Activated naive CD8-positive, alpha-beta T cell treated with anti-CD3 and anti-CD28 coated beads for 36 hours (primary cell): ENCODE measurements at regions not wholly inside any gene's neighbourhood (a gene's known extent, or its start where the extent isn't known, plus 50 kb on each side); places are given as distances from the start of the nearest gene placed in this dataset.
"Not testable (repeated sequence)": the region's sequence is repeated elsewhere in the genome, so short reads cannot be mapped to it uniquely, and the experiment has no call there.

Source experiments
- DNase-seq: peaks from one replicate; pipeline ENCODE4 v3.0.0; 2021
- H3K27ac Mint-ChIP-seq: one replicate; pipeline ENCODE4 v1.8.0; 2022; ENCODE audit warnings: mild to moderate bottlenecking, moderate library complexity, mixed read lengths
- H3K27me3 Mint-ChIP-seq: one replicate; pipeline ENCODE4 v1.8.0; 2022; ENCODE audit warnings: mild to moderate bottlenecking, mixed read lengths
- H3K36me3 Mint-ChIP-seq: one replicate; pipeline ENCODE4 v1.8.0; 2021; ENCODE audit warnings: mild to moderate bottlenecking, mixed read lengths
- H3K4me1 Mint-ChIP-seq: one replicate; pipeline ENCODE4 v1.8.0; 2021; ENCODE audit warnings: mixed read lengths
- H3K4me3 Mint-ChIP-seq: one replicate; pipeline ENCODE4 v1.8.0; 2022; ENCODE audit warnings: mild to moderate bottlenecking, moderate library complexity, mixed read lengths
- H3K9me3 Mint-ChIP-seq: one replicate; pipeline ENCODE4 v1.8.0; 2022; ENCODE audit warnings: mixed read lengths

GRCh38 chr2:184305105-184305504 is 293.2 kb upstream of the ZNF804A start:
- no peaks in the 10 kb centered on the region for H3K27me3 Mint-ChIP-seq
- H3K9me3 Mint-ChIP-seq = no peaks in the 10 kb centered on the region
- no peak overlapping the region for H3K4me3 Mint-ChIP-seq

DNA sequence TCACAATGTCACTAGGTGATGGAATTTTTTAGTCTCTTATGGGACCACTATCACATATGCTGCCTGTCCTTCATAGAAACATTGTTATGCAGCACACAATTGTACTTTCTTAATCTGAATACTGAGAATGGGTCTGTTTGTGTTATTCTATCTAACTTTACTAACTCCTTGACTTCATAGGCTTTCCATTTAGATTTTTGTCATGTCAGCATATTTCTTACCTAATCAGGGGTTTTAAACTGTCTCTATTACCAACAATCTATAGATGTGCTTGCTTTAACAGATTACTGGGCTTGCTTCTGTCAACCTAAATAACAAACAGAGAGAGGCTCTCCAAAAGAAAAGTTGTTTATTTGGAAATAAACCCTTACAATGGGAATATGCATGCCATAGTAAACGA is 289.6 kb upstream of the ZNF804A start:
- Mint-ChIP-seq H3K4me3 (no peak overlapping the region), H3K27me3 (no peaks in the 10 kb centered on the region), H3K27ac (no peak overlapping the region), H3K9me3 (no peaks in the 10 kb centered on the region), H3K4me1 (no peaks in the 10 kb centered on the region), H3K36me3 (no peaks in the 10 kb centered on the region)
- no peak for DNase-seq

More at GRCh38 chr2:184305105-184305504, 293.2 kb upstream of the ZNF804A start:
- no peak for DNase-seq
- no peaks in the 10 kb centered on the region for H3K36me3 Mint-ChIP-seq
- H3K27ac Mint-ChIP-seq = no peak overlapping the region
- H3K4me1 Mint-ChIP-seq = no peaks in the 10 kb centered on the region

- Mint-ChIP-seq H3K36me3 (no peaks in the 10 kb centered on the region), H3K27me3 (no peaks in the 10 kb centered on the region), H3K27ac (no peak overlapping the region), H3K4me3 (no peak overlapping the region), H3K4me1 (no peaks in the 10 kb centered on the region), H3K9me3 (no peaks in the 10 kb centered on the region)
- no peak for DNase-seq
Measured at GRCh38 chr2:184312970-184313369, 285.4 kb upstream of the ZNF804A start.

GRCh38 chr2:184314829-184315228 is 283.5 kb upstream of the ZNF804A start:
- no peaks in the 10 kb centered on the region for H3K4me1 Mint-ChIP-seq
- H3K27ac Mint-ChIP-seq = no peak overlapping the region
- DNase-seq = no peak
- H3K4me3 Mint-ChIP-seq = no peak overlapping the region
- no peaks in the 10 kb centered on the region for H3K9me3 Mint-ChIP-seq
- H3K36me3 Mint-ChIP-seq = no peaks in the 10 kb centered on the region
- no peaks in the 10 kb centered on the region for H3K27me3 Mint-ChIP-seq

GRCh38 chr2:184316921-184317320 is 281.4 kb upstream of the ZNF804A start:
- H3K27me3 Mint-ChIP-seq = no peaks in the 10 kb centered on the region
- no peaks in the 10 kb centered on the region for H3K36me3 Mint-ChIP-seq
- no peak overlapping the region for H3K4me3 Mint-ChIP-seq
- H3K4me1 Mint-ChIP-seq = no peaks in the 10 kb centered on the region
- DNase-seq = no peak
- no peak overlapping the region for H3K27ac Mint-ChIP-seq
- peaks cover 2% of the 10 kb centered on the region for H3K9me3 Mint-ChIP-seq

DNA sequence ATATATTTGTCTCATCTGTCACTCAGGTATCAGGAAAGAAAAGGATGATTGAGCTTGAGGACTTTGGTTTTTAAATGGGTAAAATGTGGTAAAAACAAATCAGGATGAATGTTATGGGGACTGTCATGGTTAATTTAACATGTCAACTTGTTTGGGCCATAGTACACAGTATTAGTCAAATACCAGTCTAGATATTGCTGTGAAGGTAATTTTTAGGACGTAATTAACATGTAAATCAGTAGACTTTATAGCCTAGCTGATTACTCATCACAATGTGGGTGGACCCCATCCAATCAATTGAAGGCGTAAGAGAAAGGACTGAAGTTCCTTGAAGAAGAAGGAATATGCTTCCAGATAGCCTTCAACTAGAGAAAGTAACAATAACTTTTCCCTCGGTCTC is 275.7 kb upstream of the ZNF804A start:
- no peaks in the 10 kb centered on the region for H3K4me1 Mint-ChIP-seq
- no peaks in the 10 kb centered on the region for H3K36me3 Mint-ChIP-seq
- H3K27me3 Mint-ChIP-seq = no peaks in the 10 kb centered on the region
- no peak for DNase-seq
- H3K9me3 Mint-ChIP-seq = peaks cover 2% of the 10 kb centered on the region
- H3K27ac Mint-ChIP-seq = no peak overlapping the region
- no peak overlapping the region for H3K4me3 Mint-ChIP-seq

- no peak overlapping the region for H3K27ac Mint-ChIP-seq
Measured at GRCh38 chr2:184326066-184326465, 272.3 kb upstream of the ZNF804A start.

DNA sequence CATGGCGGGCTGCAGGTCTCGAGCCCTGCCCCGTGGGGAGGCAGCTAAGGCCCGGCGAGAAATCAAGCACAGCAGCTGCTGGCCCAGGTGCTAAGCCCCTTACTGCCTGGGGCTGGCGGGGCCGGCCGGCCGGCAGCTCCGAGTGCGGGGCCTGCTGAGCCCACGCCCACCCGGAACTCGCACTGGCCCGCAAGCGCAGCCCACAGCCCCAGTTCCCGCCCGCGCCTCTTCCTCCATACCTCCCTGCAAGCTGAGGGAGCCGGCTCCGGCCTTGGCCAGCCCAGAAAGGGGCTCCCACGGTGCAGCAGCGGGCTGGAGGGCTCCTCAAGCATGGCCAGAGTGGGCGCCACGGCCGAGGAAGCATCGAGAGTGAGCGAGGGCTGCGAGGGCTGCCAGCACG is 270.5 kb upstream of the ZNF804A start:
- H3K27ac Mint-ChIP-seq, H3K36me3 Mint-ChIP-seq, H3K9me3 Mint-ChIP-seq, H3K4me3 Mint-ChIP-seq, DNase-seq, H3K4me1 Mint-ChIP-seq, H3K27me3 Mint-ChIP-seq: not testable (repeated sequence)

More at GRCh38 chr2:184326066-184326465, 272.3 kb upstream of the ZNF804A start:
- Mint-ChIP-seq H3K36me3 (no peaks in the 10 kb centered on the region), H3K9me3 (peaks cover under 1% of the 10 kb centered on the region), H3K27me3 (no peaks in the 10 kb centered on the region), H3K4me3 (no peak overlapping the region), H3K4me1 (no peaks in the 10 kb centered on the region)
- no peak for DNase-seq

DNA sequence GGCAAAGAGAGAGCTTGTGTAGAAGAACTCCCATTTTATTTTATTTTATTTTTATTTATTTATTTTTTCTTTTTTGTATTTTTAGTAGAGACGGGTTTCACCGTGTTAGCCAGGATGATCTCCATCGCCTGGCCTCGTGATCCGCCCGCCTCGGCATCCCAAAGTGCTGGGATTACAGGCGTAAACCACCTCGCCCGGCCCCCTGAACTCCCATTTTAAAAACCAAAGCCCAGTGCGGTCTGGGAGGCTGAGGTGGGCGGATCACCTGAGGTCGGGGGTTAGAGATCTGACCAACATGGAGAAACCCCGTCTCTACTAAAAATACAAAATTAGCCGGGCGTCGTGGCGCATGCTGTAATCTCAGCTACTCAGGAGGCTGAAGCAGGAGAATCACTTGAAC is 267.8 kb upstream of the ZNF804A start:
- H3K27ac Mint-ChIP-seq, H3K4me1 Mint-ChIP-seq, H3K36me3 Mint-ChIP-seq, H3K4me3 Mint-ChIP-seq, DNase-seq, H3K9me3 Mint-ChIP-seq, H3K27me3 Mint-ChIP-seq: not testable (repeated sequence)

DNA sequence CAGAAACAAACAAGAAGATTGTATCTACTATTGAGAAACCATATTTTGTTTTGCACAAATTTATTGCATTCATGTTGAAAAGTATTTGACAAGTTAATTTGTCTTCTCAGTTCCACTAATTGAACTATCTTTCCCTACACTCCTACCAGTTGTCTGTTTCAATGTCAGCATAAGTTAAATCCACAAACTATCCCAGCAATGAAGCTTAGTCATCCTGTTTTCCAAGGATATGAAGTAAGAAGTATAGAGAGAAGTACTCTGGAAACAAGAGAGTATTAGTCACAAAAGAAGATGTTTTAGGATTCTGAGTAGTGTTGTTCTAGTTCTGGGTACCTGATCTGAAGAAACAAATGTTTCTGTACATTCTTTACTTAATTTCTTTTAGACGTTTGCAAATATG is 261.6 kb upstream of the ZNF804A start:
- Mint-ChIP-seq H3K27ac (no peak overlapping the region), H3K4me3 (no peak overlapping the region), H3K9me3 (no peaks in the 10 kb centered on the region), H3K4me1 (no peaks in the 10 kb centered on the region), H3K36me3 (no peaks in the 10 kb centered on the region), H3K27me3 (no peaks in the 10 kb centered on the region)
- no peak for DNase-seq

- no peak overlapping the region for H3K4me3 Mint-ChIP-seq
Measured at GRCh38 chr2:184338771-184339170, 259.6 kb upstream of the ZNF804A start.

GRCh38 chr2:184339966-184340365 is 258.4 kb upstream of the ZNF804A start:
- Mint-ChIP-seq H3K9me3 (no peaks in the 10 kb centered on the region), H3K27ac (no peak overlapping the region), H3K4me3 (no peak overlapping the region), H3K27me3 (no peaks in the 10 kb centered on the region), H3K4me1 (no peaks in the 10 kb centered on the region), H3K36me3 (no peaks in the 10 kb centered on the region)
- DNase-seq = no peak

More at GRCh38 chr2:184338771-184339170, 259.6 kb upstream of the ZNF804A start:
- no peaks in the 10 kb centered on the region for H3K4me1 Mint-ChIP-seq
- no peaks in the 10 kb centered on the region for H3K36me3 Mint-ChIP-seq
- no peaks in the 10 kb centered on the region for H3K27me3 Mint-ChIP-seq
- no peak for DNase-seq
- no peaks in the 10 kb centered on the region for H3K9me3 Mint-ChIP-seq
- H3K27ac Mint-ChIP-seq = no peak overlapping the region

DNA sequence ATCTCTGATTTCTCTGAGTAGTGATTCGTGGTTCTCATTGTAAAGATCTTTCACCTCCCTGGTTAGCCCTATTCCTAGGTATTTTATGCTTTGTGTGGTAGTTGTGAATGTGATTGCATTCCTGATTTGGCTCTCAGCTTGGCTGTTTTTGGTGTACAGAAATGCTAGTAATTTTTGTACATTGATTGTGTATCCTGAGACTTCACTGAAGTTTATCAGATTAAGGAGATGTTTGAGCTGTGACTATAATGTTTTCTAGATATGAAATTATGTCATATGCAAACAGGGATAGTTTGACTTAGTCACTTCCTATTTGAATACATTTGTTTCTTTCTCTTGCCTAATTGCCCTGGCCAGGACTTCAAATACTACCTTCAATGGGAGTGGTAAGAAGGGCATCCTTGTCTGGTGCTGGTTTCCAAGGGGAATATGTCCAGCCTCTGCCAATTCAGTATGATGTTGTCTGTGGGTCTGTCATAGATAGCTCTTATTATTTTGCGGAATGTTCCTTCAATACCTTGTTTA is 251.9 kb upstream of the ZNF804A start:
- Mint-ChIP-seq H3K36me3 (no peaks in the 10 kb centered on the region), H3K9me3 (peaks cover 1% of the 10 kb centered on the region), H3K27ac (no peak overlapping the region), H3K4me1 (no peaks in the 10 kb centered on the region), H3K4me3 (no peak overlapping the region), H3K27me3 (no peaks in the 10 kb centered on the region)
- no peak for DNase-seq

- DNase-seq = no peak
- Mint-ChIP-seq H3K27ac (no peak overlapping the region), H3K4me1 (no peaks in the 10 kb centered on the region), H3K9me3 (peaks cover 1% of the 10 kb centered on the region), H3K36me3 (no peaks in the 10 kb centered on the region), H3K4me3 (no peak overlapping the region), H3K27me3 (no peaks in the 10 kb centered on the region)
Measured at GRCh38 chr2:184351126-184351525, 247.2 kb upstream of the ZNF804A start.

DNA sequence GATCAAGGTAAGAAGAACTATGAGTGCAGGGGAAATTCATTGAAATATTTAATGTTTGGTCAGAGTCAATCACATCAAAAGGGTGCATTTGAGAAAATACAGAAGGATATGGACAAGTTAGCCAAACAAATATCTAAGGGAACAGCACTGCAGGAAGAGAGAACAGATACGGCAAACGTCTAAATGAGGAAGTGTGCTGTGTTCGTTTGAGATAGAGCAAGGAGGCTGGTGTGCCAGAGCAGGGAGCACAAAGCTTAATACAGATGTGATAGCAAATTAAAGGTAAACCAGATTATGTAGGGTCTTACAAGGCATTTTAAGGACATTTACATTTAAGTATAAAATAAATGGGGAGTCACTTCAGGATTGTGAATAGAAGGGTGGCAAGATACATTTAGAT is 241.3 kb upstream of the ZNF804A start:
- no peaks in the 10 kb centered on the region for H3K27me3 Mint-ChIP-seq
- H3K4me3 Mint-ChIP-seq = no peak overlapping the region
- no peaks in the 10 kb centered on the region for H3K9me3 Mint-ChIP-seq
- H3K27ac Mint-ChIP-seq = no peak overlapping the region
- DNase-seq = no peak
- H3K4me1 Mint-ChIP-seq = no peaks in the 10 kb centered on the region
- H3K36me3 Mint-ChIP-seq = no peaks in the 10 kb centered on the region

DNA sequence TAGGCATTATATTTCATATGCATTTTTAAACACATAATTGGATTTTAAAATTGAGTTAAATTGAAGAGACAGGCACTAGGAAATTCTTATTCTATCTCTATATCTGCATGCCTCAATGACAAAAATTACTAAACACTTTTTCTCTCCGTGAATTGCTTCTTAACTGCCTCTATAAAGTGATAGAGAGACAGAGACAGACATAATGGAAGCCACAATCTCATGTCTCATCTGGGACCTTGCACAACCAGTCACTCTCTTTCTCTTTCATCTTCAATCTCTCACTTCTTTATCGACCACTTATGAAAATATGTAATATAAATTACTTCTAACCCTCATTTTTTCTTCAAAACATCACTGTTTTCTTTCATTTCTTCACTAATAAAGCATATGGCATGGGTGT is 238.9 kb upstream of the ZNF804A start:
- no peak for DNase-seq
- Mint-ChIP-seq H3K36me3 (no peaks in the 10 kb centered on the region), H3K4me1 (no peaks in the 10 kb centered on the region), H3K9me3 (no peaks in the 10 kb centered on the region), H3K4me3 (no peak overlapping the region), H3K27ac (no peak overlapping the region), H3K27me3 (no peaks in the 10 kb centered on the region)

- Mint-ChIP-seq H3K4me1 (no peaks in the 10 kb centered on the region), H3K36me3 (no peaks in the 10 kb centered on the region), H3K27ac (no peak overlapping the region), H3K27me3 (no peaks in the 10 kb centered on the region), H3K4me3 (no peak overlapping the region), H3K9me3 (no peaks in the 10 kb centered on the region)
- DNase-seq = no peak
Measured at GRCh38 chr2:184363213-184363612, 235.1 kb upstream of the ZNF804A start.
